BLaER1 treated with 17β-estradiol and CSF1 and Interleukin-3, amounts not matched to agents 10 nM and 100 nM (cell line): ENCODE measurements at regions not wholly inside any gene's neighbourhood (a gene's known extent, or its start where the extent isn't known, plus 50 kb on each side); places are given as distances from the start of the nearest gene placed in this dataset.
"Not testable (repeated sequence)": the region's sequence is repeated elsewhere in the genome, so short reads cannot be mapped to it uniquely, and the experiment has no call there.

ENCODE experiments used
- H3K27ac ChIP-seq, 11 experiments: shearing (Covaris generic); formaldehyde crosslinking; 2 replicates each; pipeline ENCODE4 v1.8.1; 2022
- H3K27me3 ChIP-seq, 11 experiments: shearing (Covaris generic); formaldehyde crosslinking; 2 replicates each; pipeline ENCODE4 v1.8.1; 2022
- H3K36me3 ChIP-seq, 11 experiments: shearing (Covaris generic); formaldehyde crosslinking; 2 replicates each; pipeline ENCODE4 v1.8.1; 2022
- H3K4me1 ChIP-seq, 10 experiments: shearing (Covaris generic); formaldehyde crosslinking; 2 replicates each; pipeline ENCODE4 v1.8.1; 2022
- H3K4me2 ChIP-seq, 11 experiments: shearing (Covaris generic); formaldehyde crosslinking; 2 replicates each; pipeline ENCODE4 v1.8.1; 2022
- H3K4me3 ChIP-seq, 10 experiments: shearing (Covaris generic); formaldehyde crosslinking; 2 replicates each; pipeline ENCODE4 v1.8.1; 2022
- H3K9ac ChIP-seq, 11 experiments: shearing (Covaris generic); formaldehyde crosslinking; 2 replicates each; pipeline ENCODE4 v1.8.1; 2022
- H3K9me3 ChIP-seq, 11 experiments: shearing (Covaris generic); formaldehyde crosslinking; replicated peaks in 1 of 11; 2 replicates each; pipeline ENCODE4 v1.8.1; 2022
- H4K20me1 ChIP-seq, 11 experiments: shearing (Covaris generic); formaldehyde crosslinking; 2 replicates each; pipeline ENCODE4 v1.8.1; 2022
- Cebpa-rat ChIP-seq, 11 experiments: shearing (Covaris generic); IDR thresholded peaks; 2 replicates each; pipeline ENCODE4 v1.8.1; 2022

DNA sequence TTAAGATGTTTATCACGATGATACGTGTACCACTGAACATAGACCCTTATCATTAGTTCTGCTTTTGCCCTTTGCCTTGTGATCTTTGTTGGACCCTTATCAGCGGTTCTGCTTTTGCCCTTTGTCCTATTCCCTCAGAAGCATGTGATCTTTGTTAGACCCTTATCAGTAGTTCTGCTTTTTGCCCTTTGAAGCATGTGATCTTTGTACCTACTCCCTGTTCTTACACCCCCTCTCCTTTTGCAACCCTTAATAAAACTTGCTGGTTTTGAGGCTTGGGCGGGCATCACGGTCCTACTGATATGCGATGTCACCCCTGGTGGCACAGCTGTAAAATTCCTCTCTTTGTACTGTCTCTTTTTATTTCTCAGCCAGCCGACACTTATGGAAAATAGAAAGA, 117.0 kb downstream of the SDHAF3 start:
- H4K20me1 ChIP-seq, H3K36me3 ChIP-seq, H3K27ac ChIP-seq, H3K4me2 ChIP-seq, H3K4me3 ChIP-seq, H3K4me1 ChIP-seq, H3K27me3 ChIP-seq, H3K9ac ChIP-seq: not testable (repeated sequence)
- peaks cover 24 to 50% (median 33%) of the 10 kb centered on the region in 11 experiments for H3K9me3 ChIP-seq

DNA sequence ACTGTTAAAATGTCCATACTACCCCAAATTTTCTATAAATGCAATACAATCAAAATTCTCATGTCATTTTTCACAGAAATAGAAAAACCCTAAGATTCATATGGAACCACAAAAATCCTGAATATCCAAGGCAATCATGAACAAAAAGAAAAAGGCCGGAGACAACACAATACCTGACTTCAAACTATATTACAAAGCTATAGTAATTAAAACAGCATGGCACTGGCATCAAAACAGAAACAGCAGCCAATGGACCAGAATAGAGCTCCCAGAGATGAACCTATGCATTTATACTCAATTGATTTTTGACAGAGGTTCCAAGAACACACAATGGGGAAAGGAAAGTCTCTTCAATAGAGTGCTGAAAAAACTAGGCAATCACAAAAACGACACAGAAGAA, 128.8 kb downstream of the SDHAF3 start:
- Histone ChIP-seq H3K9ac (no peak overlapping the region), H3K36me3 (no peaks in the 10 kb centered on the region), H3K4me1 (no peaks in the 10 kb centered on the region), H3K4me3 (no peak overlapping the region), H3K9me3 (peaks cover 10 to 15% (median 13%) of the 10 kb centered on the region in 11 experiments; a peak in 20 of 22 replicates), H3K4me2 (no peak overlapping the region), H4K20me1 (no peaks in the 10 kb centered on the region), H3K27ac (no peak overlapping the region), H3K27me3 (no peaks in the 10 kb centered on the region)
- TF ChIP-seq Cebpa-rat (IDR thresholded peaks at IDR 0.05): no peak

DNA sequence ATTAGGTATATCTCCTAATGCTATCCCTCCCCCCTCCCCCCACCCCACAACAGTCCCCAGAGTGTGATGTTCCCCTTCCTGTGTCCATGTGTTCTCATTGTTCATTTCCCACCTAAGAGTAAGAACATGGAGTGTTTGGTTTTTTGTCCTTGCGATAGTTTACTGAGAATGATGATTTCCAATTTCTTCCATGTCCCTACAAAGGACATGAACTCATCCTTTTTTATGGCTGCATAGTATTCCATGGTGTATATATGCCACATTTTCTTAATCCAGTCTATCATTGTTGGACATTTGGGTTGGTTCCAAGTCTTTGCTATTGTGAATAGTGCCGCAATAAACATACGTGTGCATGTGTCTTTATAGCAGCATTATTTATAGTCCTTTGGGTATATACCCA, 140.7 kb downstream of the SDHAF3 start:
- H3K4me1 ChIP-seq, H3K4me2 ChIP-seq, H4K20me1 ChIP-seq, H3K27me3 ChIP-seq, H3K36me3 ChIP-seq, H3K27ac ChIP-seq, H3K9ac ChIP-seq, H3K4me3 ChIP-seq, H3K9me3 ChIP-seq: not testable (repeated sequence)

DNA sequence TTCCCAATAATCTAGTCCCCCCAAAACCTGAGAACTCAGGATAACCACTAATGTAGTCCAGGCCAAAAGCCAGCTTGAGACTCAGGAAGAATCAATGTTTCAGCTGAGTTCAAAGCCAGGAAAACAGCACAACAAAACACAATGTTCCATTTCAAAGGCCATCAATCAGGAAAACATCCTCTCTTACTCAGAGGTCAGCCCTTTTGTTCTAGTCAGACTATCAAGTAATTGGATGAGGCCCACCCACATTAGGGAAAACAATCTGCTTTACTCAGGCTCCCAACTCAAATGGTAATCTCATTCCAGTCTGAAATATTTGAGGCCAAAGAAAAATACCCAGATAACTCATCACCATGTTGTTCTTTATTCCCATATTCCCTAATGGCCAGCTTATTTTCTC, 152.2 kb downstream of the SDHAF3 start:
- Histone ChIP-seq H3K9ac (no peak overlapping the region), H3K4me3 (no peak overlapping the region), H3K27ac (no peak overlapping the region), H3K36me3 (no peaks in the 10 kb centered on the region), H3K27me3 (no peaks in the 10 kb centered on the region), H3K4me1 (no peaks in the 10 kb centered on the region), H4K20me1 (no peaks in the 10 kb centered on the region), H3K4me2 (no peak overlapping the region), H3K9me3 (0 out of 22 replicates have a peak, but pooled peaks cover 0 to 1% (median 0%) of the 10 kb centered on the region in 11 experiments)
- TF ChIP-seq Cebpa-rat (IDR thresholded peaks at IDR 0.05): no peak

DNA sequence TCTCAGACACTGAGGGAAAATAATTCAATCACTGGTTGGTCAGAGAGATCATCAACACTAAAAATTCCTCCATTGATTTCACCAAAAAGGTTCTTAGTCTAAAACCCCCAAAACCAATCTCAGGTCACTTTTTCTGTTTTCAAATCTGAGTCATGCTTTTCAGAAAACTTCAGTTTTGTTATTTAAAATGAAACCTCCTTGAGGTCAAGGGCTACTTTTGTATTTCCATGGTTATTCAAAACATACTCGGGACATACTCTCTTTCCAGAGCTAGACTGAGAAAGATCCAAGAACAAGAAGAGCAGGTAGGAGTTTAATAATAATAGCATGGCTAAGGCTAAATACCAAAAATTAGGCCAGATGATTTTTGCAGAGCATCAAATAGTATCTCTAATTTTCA, 152.8 kb downstream of the SDHAF3 start:
- Histone ChIP-seq H3K36me3 (no peaks in the 10 kb centered on the region), H3K27me3 (no peaks in the 10 kb centered on the region), H3K9me3 (no peaks in the 10 kb centered on the region), H3K4me1 (no peaks in the 10 kb centered on the region), H3K27ac (no peak overlapping the region), H4K20me1 (no peaks in the 10 kb centered on the region), H3K4me3 (no peak overlapping the region), H3K9ac (no peak overlapping the region), H3K4me2 (no peak overlapping the region)
- no peak for TF ChIP-seq Cebpa-rat (IDR thresholded peaks at IDR 0.05)

DNA sequence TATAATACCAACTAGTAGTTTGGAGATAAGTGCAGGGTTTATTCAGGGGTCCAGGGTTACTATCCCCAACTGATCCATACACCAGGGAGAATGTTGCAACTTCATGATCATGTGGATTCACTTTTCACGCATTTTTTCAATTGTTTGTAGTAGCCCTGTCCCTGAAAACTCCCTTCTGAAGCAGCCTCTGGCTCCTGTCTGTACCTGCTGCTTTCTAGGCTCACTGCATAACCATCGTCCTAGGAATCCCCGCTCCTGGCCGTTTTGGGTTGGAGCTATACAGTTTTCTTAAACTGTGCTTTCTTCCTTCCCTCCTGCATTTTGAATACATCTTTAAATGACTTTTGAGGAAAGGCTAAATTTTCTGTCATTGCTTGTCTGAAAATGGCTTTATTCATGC, 154.1 kb downstream of the SDHAF3 start:
- Histone ChIP-seq H3K4me2 (no peak overlapping the region), H3K27me3 (no peaks in the 10 kb centered on the region), H3K36me3 (no peaks in the 10 kb centered on the region), H3K4me1 (no peaks in the 10 kb centered on the region), H3K9ac (no peak overlapping the region), H3K27ac (no peak overlapping the region), H3K4me3 (no peak overlapping the region), H4K20me1 (no peaks in the 10 kb centered on the region), H3K9me3 (no peaks in the 10 kb centered on the region)
- TF ChIP-seq Cebpa-rat (IDR thresholded peaks at IDR 0.05): no peak

DNA sequence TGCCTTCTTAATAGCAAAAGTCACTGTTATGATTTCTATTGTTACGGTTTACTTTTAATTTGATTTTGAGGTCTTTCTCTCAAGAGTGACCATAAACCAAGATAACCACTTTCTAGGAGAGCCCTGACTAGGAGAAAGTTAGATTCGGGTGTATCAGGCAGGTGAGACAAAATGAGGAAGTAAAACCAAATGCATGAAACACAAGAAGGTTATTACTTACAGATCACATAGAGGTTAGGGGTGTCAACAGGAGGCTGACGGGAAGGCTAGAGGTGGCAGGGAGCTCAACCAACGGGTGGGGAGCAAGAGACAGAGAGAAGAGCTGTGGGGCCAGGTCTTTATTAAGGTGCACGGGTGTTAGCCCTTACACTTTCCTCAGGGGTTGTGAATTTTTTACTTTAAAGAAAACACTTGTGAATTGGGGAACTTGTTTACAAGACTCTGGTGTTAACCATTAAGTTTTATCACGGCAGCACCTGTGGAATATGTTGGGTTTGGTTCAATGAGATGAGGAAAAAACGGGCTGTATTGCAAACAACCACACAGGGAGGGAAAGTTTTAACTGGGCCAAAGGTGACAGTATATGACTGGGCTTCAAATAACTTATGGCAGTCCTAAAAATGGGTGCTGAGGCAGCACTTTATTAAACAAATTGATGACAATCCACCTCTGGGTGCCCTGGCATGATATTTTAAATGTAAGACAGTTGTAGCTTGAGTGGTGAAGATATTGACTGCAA, 154.9 kb downstream of the SDHAF3 start:
- Histone ChIP-seq H3K4me2 (no peak overlapping the region), H3K9ac (no peak overlapping the region), H3K36me3 (no peaks in the 10 kb centered on the region), H3K27me3 (no peaks in the 10 kb centered on the region), H3K4me3 (no peak overlapping the region), H3K4me1 (no peaks in the 10 kb centered on the region), H4K20me1 (no peaks in the 10 kb centered on the region), H3K9me3 (no peaks in the 10 kb centered on the region), H3K27ac (no peak overlapping the region)
- TF ChIP-seq Cebpa-rat (IDR thresholded peaks at IDR 0.05): no peak

DNA sequence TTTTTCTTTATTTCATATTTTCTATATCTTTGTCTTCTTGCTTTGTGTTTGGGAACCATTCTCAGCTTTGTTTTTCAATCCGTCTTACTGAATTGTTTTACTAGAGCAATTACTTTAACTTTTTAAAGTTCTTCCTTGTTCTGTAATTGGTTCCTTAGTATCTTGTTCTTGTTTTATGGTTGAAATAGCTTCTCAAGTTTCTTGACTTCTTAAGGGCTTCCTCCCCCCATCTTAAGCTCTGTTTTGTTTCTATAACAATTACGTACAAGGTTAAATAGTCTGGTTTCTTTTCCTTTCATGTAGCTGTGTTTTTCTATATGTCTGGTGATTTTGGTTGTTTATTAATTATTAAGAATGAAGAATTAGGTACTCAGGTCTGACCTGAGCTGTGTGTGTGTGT, 158.0 kb downstream of the SDHAF3 start:
- no peaks in the 10 kb centered on the region for H4K20me1 ChIP-seq
- no peak for TF ChIP-seq Cebpa-rat (IDR thresholded peaks at IDR 0.05)
- no peaks in the 10 kb centered on the region for H3K36me3 ChIP-seq
- no peaks in the 10 kb centered on the region for H3K4me1 ChIP-seq
- no peaks in the 10 kb centered on the region for H3K27me3 ChIP-seq
- H3K9ac ChIP-seq: no peak overlapping the region
- no peak overlapping the region for H3K4me2 ChIP-seq
- H3K4me3 ChIP-seq: no peak overlapping the region
- H3K27ac ChIP-seq: no peak overlapping the region
- H3K9me3 ChIP-seq: no peaks in the 10 kb centered on the region

DNA sequence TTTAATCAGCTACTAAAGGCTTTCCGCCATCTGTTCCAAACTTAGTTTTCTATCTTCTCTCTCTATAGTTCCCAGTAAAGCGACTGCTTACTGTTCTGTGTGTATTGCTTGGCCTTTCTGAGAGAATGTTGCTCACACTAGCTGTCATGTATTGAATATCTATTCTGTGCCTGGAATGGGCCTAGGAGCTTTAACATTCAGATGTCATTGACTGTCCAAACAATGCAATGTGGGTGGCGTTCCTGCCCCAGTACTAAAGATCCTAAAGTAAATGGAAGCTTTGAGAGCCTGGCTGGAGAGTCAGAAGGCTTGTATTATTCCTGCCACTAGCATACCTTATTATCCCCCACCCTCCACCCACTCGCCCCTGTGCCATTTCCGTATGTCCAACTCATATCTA, 163.5 kb downstream of the SDHAF3 start:
- Histone ChIP-seq H3K27ac (no peak overlapping the region), H3K9me3 (no peaks in the 10 kb centered on the region), H3K4me2 (no peak overlapping the region)

DNA sequence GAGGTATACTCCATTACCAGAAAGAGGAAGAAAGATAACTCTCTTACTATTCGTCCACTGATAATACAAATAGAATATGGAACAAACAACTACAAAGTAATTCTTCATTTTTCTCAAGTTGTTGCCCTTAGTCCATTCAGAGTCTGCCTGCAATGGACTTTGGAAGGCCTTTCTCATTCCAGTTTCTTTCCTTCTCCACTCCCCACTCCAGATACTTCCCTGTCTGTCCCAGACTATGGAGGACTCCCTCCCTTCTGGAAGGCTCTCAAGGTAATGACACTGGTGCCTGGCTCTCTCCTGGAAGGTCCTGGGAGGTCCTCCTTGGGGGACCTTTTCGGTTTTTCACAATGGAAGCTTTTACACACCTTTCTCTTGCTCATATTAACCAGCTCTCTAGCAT, 167.8 kb downstream of the SDHAF3 start:
- Histone ChIP-seq H3K27ac (no peak overlapping the region), H3K4me2 (no peak overlapping the region)

More for the DNA sequence above, 163.5 kb downstream of the SDHAF3 start:
- Histone ChIP-seq H3K4me1 (no peaks in the 10 kb centered on the region), H4K20me1 (no peaks in the 10 kb centered on the region), H3K9ac (no peak overlapping the region), H3K4me3 (no peak overlapping the region), H3K27me3 (no peaks in the 10 kb centered on the region), H3K36me3 (no peaks in the 10 kb centered on the region)
- TF ChIP-seq Cebpa-rat (IDR thresholded peaks at IDR 0.05): no peak

More for the DNA sequence above, 167.8 kb downstream of the SDHAF3 start:
- Histone ChIP-seq H3K36me3 (no peaks in the 10 kb centered on the region), H3K9ac (no peak overlapping the region), H3K27me3 (no peaks in the 10 kb centered on the region), H3K9me3 (no peaks in the 10 kb centered on the region), H4K20me1 (no peaks in the 10 kb centered on the region), H3K4me1 (no peaks in the 10 kb centered on the region), H3K4me3 (no peak overlapping the region)
- no peak for TF ChIP-seq Cebpa-rat (IDR thresholded peaks at IDR 0.05)
